Central memory CD4-positive, alpha-beta T cell (primary cell): ENCODE measurements at regions not wholly inside any gene's neighbourhood (a gene's known extent, or its start where the extent isn't known, plus 50 kb on each side); places are given as distances from the start of the nearest gene placed in this dataset.

Experiments used
- DNase-seq: peaks from one replicate; pipeline ENCODE4 v3.0.0; 2022

DNA sequence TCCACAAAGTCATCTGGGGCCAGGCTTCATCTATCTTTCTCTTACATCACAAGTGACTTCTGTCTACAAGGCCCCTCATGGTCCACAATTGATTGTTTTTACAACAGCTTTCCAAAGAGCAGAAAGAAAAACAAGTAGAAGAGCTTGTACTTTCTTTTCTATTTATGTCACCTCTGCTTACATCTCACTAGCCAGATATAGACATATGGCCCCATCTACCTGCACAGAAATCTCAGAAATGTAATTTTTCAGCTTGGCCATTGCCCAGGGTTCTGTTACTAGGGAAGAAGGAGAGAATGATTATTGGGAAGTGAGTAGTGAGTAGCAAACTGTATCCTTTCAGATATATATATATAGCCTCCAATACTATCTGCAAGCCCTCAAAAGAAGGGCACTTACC is 210.5 kb upstream of the PLEKHG7 start:
- no peak for DNase-seq

DNA sequence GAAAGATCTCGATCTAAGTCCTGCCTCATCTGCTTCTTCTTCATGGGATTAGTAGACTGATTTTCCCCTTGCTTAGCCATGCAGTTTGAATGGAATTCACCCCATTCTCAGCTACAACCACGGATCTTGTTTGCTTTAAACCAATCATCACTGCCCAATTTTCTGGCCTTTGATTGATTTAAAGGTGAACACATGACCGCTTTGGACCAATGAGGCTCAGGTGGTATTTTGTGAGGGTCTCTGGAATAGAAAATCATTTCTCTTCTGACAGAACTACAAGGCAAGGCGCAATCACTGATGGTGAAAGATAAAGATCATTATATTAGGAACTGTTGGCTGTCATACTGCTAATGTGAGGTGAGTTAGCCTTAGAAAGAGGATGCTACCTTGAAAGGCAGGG is 213.0 kb upstream of the PLEKHG7 start:
- DNase-seq = no peak

DNA sequence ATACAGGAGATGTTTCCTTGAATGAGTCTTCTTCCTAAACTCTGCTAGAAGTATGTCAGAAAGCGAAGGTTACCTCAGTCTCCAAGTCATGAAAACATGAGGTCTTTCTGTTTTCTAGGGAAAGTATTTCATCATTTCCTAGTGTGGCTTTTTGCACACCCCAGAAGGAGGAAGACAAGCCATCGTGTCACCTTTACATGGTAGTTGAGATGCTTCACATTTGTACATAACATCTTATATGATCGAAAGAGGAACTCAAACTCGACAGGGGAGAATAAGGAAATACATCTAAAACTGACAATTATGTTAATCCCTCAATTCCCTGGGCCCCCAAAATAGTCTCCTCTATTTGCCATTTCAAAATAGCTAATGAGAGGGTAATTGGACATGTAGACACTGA is 214.1 kb upstream of the PLEKHG7 start:
- DNase-seq = no peak

DNA sequence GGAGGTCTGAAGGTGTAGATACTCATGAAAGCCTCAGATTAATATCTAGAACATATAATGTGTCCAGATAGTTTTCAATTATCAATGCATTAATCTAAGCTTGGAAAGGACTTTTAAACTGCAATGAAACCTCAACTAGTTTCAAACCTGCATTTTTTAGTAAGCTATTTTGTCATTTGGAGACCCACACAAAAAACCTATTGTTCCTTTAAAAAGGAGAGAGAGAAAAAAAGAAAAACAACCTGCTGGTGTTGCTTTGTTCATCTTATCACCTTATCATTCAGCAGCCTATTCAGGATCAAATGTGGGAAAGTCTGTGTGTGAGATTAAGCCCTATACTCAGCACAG is 215.7 kb upstream of the PLEKHG7 start:
- DNase-seq = no peak

DNA sequence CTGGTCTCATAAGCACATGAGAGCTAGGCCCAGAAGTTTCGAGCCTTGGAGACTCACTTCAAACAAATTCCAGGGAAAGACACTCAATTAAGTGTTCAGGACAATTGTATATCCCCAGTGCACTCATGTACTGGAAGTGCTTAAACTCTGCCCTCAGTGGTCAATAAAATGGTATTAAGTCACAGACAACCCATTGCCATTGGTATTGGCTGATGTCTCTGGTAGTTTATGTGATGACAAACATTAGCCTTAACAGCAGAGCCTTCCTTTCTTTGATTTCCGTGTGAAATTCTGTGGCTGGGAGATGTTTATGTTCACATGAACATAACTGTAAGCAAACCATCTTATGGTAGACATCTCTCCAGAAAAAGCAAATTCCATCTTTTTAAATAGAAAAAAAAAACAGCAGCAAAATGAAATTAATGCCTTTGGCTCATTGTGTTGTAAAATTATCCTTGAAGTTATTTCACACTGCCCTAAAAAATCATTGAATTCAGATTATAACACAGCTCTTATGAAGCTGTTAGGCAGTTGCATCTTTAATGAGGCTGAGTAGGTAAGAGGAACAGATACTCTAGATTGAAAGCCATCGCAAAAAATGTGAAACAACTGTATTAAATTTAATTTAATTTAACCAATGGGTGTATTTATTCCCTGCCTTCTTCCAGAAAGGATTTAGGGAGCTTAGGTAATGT is 216.2 kb upstream of the PLEKHG7 start:
- DNase-seq = no peak

DNA sequence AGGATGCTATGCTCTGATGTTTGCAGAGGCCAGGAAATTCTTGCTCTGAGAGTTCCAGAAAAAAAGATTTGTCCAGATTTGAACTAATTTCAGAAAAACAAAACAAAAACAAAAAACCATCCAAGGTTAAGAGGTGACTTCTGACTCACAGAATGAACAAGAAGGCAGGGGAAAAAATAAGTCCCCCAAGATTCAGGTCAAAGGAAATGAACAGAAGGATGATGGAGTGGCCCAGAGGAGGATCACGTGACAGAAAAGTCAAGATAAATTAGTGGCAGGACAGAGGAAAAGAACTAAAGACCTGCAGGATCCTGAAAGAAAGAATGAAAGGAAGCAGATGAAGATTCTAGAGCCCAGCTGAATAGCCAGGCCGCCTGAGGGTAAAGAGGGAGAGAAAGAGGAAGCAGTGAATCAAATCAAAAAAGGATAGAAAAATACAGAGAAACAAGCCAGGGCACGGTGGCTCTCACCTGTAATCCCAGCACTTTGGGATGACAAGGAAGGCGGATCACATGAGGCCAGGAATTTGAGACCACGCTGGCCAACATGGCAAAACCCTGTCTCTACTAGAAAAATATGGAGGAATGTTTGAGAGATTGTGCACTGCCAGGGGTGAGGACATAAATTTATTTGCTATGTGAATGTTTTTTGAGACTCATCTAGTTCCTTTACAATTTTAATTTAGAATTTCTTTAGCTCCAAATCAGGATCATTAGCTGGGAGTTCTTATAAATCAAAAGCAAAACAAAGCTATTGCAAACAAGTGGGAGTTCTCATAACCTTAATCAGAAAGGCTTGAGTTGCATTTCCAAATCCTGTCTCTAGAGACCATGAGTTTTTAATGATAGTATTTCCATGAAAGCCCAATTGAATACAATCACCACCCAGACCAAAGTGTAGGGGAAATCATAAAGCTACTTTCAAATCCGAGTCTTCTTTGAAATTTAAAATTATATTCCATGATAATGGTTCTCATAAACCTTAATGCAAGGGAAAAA is 217.1 kb upstream of the PLEKHG7 start:
- DNase-seq = no peak

DNA sequence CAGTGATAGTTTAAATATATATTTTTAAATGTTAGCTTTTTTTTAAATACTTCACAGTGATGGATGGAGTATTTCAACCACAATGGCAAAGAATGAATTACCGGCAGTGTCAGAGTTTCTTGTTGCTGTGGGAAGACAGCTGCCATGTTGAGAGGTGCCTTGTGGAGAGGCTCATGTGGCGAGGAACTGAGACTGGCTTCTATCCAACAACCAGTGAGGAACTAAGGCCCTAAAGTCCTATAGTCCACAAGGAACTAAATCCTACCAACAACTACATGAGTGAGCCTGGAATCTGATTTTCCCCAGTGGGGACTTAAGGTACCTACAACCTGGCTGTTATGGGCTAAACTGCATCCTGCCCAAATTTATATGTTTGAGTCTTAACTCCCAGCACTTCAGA is 220.2 kb upstream of the PLEKHG7 start:
- DNase-seq = no peak

DNA sequence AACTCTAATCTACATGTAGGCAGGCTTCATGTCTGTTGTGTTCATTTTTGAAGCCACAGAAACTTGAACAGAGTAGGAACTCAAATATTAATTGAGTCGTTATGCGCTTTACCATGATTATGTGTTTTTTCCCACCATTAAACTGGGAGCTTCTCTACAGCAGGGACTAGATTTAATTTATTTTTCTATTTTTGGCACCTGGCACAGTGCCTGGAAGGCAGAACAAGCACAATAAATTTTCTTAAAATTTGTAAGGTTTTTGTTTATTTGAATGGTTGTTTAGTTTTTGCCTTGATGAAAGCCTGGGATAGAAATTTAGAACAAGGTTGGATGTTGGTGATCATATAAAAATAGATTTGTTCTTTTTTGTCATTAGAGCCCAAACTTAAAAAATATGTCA is 221.7 kb upstream of the PLEKHG7 start:
- DNase-seq = no peak

DNA sequence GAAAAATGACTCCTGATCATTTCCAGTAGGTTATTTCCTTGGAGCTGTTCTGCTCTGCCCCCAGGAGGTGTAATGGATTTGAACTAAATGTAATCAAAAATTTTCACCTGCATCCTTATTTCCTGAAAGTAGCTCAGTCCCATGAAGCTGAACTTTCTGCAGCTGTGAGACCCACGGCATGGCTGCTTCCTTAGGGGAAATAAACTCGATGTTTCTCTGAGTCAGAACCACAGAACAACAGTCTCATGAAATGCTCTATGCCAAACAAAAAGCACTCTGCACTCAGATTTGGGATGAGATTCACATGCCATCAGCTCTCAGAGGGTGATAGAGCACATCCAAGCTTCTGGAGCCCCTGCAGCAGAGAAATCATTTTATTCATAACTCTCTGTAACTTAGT is 224.1 kb upstream of the PLEKHG7 start:
- DNase-seq = no peak

DNA sequence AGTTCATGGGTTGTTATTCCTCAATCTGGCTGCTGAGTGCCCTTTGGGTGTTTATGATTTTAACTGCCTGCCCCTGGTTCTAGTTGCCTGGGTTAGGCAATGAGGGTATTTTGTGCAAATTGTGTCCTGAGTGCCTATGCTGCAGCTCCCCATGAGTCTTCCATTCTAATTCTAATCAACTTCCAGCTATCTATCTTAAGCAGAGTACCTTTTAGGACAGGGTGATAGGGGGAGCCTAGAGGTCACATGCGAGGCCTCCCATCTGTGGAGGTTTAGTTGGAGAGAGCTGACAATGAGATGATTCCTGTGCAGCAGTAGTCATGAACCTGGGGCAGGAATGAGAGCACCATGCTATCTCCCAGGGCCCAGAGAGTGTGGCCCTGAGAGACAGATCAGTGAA is 225.9 kb upstream of the PLEKHG7 start:
- DNase-seq = no peak

DNA sequence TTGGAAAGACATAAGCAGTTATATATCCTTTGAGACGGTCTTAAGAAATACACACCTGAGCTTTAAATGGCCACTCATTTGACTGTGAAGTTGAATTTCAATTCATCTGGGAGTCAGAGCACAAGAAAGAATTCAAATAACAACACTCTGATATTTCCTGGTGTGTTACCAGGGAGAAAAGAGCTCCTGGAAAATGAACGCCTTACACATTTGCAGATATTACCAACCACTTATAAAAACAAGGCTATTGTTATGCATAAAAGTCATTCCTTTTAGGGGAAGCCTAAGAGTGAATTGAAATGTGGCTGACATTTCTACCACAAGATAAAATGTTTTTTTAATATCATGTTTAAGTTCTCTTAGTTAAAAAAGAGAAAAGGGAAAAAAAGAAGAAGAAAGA is 229.2 kb upstream of the PLEKHG7 start:
- no peak for DNase-seq

DNA sequence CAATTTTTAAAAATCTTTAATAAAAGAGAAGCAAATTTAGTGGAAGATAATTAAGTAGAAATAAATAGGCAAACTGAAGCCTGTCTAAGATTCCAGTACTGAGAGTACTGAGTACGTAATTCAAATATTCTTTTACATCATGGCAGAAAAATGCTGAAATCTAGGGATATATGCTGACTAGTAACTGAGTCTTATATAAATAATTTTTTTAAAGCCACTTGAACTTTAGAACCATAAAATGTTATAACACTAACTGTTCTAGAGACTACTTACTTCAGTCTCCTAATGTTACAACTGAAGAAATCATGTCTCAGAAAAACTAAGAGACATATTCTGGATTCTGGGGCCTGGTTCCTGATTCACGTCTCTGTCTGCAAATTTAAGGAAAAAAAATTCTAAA is 230.6 kb upstream of the PLEKHG7 start:
- no peak for DNase-seq

DNA sequence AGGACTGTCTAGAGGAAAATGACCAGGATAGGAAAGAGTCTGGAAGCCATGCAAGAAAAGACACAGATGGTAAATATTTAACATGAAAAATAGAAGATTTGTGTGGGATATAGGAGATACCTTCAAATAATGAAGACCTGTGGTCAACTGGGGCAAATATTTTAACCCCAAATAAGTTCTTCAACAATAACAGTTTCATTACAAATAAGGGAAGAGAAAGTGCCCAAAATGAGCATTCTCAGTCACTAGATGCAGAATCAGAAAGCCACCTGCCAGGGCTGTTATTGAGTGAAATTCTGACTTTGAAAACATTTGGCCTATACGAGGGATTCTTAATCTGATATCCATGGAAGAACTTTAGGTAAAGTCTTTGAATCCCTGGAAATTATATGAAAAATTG is 231.2 kb upstream of the PLEKHG7 start:
- no peak for DNase-seq

DNA sequence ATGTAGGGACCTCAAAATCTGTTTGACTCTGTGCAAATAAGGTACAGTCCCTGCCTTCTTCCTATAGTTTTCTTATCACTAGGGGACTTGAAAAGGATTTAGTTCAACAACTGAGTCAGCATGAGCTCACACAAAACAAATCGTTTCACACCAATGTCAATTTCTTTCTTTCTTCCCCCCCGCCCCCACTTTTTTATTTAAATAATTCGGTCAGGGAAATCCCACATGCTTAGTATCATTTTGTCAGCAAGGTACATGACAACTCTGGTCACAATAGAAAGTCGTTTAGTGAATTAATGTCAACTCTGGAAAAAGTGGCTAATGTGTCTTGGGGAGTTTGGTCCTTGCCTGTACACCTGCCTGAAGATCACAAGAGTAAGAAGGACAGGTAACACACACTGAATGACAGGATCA is 232.2 kb upstream of the PLEKHG7 start:
- no peak for DNase-seq

DNA sequence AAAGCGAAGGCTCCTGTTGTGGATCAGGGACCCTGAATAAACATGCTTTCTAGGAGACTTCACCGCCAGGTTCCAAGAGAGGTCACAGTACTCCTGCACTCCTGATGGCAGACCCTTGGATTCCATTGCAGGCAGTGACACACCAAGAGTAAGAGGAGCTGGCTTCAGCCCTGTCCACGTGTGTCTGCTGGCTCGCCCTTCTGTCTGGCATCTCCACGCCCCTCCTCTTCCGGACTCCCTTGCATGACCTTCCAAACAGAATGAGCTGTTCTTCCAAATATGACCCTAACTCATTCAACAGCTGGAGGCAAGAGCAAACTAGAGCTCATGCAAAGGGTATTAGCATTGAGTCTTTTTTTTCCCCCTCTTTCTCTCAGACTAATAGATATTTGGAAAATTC is 233.0 kb upstream of the PLEKHG7 start:
- no peak for DNase-seq

DNA sequence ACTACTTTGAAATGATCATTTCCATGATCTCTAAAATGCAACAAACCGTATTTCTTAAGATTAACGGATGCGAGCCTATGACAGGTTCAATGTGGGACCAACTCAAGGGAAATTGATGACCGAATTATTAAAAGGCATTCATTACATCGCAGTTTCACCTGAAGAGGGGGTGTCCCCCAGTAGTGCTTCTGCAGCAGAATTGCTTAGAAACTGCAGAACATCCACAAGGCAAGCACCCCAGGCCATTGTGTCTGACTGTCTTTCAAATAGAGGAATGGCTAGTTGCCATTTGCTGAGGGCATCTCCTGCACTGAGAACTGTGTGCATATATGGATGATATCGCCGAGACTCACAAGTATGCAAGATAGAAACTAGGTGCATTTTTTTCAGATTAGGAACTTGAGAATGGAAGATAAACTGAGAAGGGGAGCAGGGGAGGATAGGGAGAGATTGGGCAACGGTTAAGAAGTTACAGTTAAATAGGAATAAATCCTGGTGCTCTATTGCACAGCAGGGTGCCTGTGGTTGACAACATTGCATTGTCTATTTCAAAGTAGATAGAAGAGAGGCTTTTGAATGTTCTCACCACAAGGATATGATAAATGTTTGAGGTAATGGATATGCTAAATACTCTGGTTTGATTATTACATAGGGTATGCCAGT is 234.3 kb upstream of the PLEKHG7 start:
- DNase-seq = no peak

DNA sequence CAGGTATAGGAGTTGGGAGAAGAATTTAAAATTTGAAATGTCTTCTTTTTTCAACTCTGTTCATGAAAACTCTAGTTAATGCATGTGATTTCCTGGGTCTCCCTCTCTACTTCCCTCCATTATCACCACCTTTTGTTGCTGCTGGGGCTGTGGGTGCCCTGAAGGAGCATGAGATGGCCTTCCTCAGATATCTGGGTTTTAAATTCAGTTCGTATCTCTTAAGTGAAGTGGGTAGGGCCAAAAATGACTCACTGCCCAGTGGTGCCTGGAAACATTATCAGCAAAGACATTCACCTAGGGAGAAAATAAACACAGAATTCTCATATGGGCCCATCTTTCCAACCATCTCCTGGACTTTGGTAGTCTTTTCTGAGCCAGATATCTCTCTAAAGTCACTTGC is 234.9 kb upstream of the PLEKHG7 start:
- no peak for DNase-seq

DNA sequence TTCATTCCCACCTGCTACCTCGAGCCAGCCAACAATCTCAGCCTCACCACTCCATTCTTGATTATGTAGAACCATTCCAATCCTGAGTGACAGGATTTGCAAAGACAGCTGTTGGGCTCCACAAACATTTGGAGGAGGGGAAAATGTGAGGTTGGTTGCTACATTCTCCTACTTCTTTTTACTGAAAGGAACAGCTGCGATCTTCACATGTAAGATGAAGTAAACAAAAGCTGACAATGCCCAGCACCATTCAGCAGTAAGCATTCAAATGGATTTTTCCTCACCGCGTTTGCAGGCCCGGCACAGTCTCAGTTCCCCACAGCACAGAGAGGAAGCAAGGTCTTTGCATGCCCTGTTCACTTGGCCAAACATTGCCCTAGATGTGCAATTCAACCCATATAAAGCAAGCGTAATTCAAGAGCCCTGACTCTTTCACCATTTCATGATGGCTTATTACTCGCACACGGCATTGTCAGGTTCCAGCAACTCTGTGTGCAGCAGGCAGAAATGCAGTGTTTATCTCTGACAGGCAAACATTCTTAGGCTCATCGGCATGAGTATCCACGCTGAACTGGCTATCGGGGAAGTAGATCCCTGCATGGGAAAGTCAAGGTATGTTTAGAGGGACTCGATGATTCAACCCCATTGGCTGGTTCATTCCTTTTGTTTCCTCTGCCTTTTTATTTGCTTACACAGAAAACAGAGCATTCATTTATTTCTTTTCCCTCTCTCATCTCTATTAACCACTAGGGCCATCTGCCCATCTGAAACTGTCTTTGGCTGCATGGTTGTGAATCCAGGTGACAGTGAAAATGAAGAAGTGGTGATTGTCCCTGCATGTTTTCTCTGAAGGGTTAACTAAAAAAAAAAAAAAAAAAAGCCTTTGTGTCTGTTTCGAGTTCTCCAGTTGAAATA is 236.1 kb upstream of the PLEKHG7 start:
- no peak for DNase-seq

DNA sequence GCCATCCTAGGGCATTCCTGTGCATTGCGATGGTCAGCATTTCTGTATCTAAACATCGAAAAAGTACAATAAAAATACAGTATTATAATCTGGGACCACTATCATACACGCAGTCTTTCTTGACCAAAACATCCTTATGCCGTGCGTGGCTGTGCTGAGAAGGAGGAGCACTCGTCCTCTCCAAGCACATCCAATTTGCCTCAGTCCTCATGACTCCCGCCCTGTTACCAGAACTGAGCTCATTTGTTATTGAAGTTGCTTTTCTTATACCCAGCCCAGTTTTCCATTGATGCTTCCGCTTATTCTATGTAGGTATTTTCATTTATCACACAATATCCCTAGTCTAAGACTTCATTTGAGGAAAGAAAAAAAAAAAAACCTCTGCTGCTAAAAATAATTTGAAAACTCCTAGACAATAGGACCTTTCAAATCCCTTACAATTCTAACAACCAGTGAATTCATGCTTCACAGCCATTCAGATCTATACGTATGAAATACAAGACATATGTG is 236.9 kb upstream of the PLEKHG7 start:
- no peak for DNase-seq

DNA sequence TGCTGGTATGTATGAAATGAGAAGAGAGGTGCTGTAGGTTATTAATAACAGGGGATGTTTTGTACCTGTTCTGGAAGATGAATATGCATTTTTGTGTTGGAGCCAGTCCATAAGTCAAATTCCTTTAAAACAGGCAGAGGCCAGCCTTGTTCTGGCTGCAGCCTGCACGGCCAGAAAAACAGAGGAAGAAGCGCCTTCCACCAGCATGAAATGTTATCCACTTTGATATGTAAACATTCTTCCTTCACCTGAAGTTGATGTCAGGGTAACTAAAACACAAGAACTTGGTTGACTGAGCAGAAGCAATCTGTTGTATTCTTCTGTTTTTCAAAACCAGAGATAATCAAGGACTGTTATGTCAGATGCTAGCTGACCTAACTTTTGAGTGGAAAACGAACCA is 237.9 kb upstream of the PLEKHG7 start:
- DNase-seq = no peak

DNA sequence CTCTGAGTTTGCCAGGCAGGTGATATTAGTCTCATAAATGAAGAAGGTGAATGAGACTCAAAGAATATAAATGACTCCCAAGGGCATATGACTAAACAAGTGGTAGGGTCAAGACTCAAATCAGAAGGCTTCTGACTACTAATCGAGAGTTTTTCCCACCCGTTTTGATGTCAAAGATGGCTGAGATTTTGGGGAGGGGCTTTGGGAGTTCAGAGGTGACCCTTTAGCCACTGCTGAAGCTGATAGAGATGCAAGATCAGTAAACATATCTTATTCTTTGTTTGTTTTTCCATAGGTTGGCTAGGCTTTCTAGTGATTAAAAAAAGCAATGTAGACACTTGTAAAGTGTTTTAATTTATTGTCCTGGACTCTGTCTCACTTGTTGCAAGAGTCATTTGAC is 239.6 kb upstream of the PLEKHG7 start:
- DNase-seq = no peak

DNA sequence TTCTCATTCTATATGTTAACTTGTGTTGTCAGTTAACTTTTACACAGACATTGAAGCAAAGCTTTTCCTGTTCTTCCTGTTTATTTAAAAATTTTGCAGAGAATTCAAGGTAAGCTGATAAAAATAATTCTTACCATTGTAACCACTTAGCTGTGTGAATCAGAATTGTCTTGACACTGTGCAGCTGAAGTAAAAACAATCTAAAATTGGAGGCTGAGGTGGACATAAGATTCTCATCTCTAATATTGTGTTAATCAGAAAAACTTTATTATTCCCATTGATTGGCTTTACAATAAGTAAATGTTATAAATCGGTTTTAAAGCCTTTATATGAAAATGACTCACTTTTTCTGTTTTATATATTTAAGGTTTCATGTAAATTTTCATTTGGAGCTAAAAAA is 240.3 kb upstream of the PLEKHG7 start:
- DNase-seq = no peak

DNA sequence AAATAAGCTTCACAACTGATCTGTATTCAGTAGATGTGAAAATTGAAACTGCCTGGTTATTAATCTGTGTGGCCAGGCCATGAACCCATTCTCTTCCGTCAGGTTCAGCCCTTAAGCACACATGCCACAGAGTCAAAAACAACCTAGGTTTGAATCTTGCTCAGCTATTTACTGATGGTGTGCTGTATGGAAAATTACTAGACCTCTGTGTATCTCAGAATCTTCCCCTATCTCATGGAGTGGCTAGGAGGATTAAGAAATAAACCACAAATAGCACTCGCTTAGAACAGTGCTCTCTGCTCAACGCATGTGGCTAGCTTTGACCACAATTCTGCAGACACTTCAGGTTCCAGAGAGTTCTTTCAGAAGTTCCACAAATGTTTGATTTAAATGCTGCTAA is 240.7 kb upstream of the PLEKHG7 start:
- no peak for DNase-seq
